IMR-90 (cell line): ENCODE measurements at regions not wholly inside any gene's neighbourhood (a gene's known extent, or its start where the extent isn't known, plus 50 kb on each side); places are given as distances from the start of the nearest gene placed in this dataset.

ENCODE experiments used
- ATAC-seq: fragments of 200-7000 bp; cut with Tn5 transposase; 2 replicates; pipeline ENCODE4 v1.9.1; 2020; ENCODE audit warnings: low read depth, mild to moderate bottlenecking, moderate library complexity
- BruUV-seq: library from RNA; stranded (reverse); fragments of 400-500 nt; replicated peaks from 2 replicates; lab custom pipeline; 2021; lab: Mats Ljungman, UMichigan
- CTCF ChIA-PET: fragments of 300-600 bp; formaldehyde crosslinking; extraction: SDS; loops from one replicate; lab custom pipeline; 2021; ENCODE audit warnings: antibody characterized with exemption; lab: Yijun Ruan, JAX
- POLR2A ChIA-PET: fragments of 300-600 bp; sonication (Branson Sonifier 250); formaldehyde crosslinking; loops from one replicate; lab custom pipeline; 2022; ENCODE audit warnings: antibody characterized with exemption; ENCODE audit not compliant: unreplicated experiment; lab: Charles Lee
- DNase-seq: peaks from one replicate; pipeline ENCODE4 v3.0.0; 2013
- H2AFZ ChIP-seq: replicated peaks from 2 replicates; pipeline ENCODE3; 2013; ENCODE audit warnings: low read length, mild to moderate bottlenecking; ENCODE audit not compliant: poor library complexity
- H2AK5ac ChIP-seq: 2 replicates; pipeline ENCODE4 v1.6.1; 2013; ENCODE audit warnings: low read depth, low read length, inconsistent platforms
- H2AK9ac ChIP-seq: replicated peaks from 2 replicates; pipeline ENCODE3; 2013; ENCODE audit warnings: mild to moderate bottlenecking, low read depth, low read length, moderate library complexity; ENCODE audit not compliant: poor library complexity
- H2BK120ac ChIP-seq: 2 replicates; pipeline ENCODE4 v1.6.1; 2013; ENCODE audit warnings: low read depth, low read length, inconsistent platforms
- H2BK15ac ChIP-seq: 3 replicates; pipeline ENCODE4 v1.6.1; 2013; ENCODE audit warnings: low read depth, low read length, inconsistent platforms
- H2BK20ac ChIP-seq: 2 replicates; pipeline ENCODE4 v1.6.1; 2013; ENCODE audit warnings: low read depth, mild to moderate bottlenecking, inconsistent platforms, low read length, moderate library complexity
- H2BK5ac ChIP-seq: 2 replicates; pipeline ENCODE4 v1.6.1; 2013; ENCODE audit warnings: mild to moderate bottlenecking, low read depth, low read length, inconsistent platforms; ENCODE audit not compliant: poor library complexity, severe bottlenecking
- H3K14ac ChIP-seq: replicated peaks from 2 replicates; pipeline ENCODE4 v1.6.1; 2013; ENCODE audit warnings: low read depth, low read length, inconsistent platforms
- H3K18ac ChIP-seq: 2 replicates; pipeline ENCODE4 v1.6.1; 2013; ENCODE audit warnings: low read depth, low read length, control low read depth
- H3K23ac ChIP-seq: 2 replicates; pipeline ENCODE4 v1.6.1; 2013; ENCODE audit warnings: low read depth, low read length, inconsistent platforms
- H3K27ac ChIP-seq: 2 replicates; pipeline ENCODE4 v1.5.1; 2013; ENCODE audit warnings: mild to moderate bottlenecking, control low read depth, low read length; ENCODE audit not compliant: insufficient read depth
- H3K27me3 ChIP-seq: 2 replicates; pipeline ENCODE4 v1.6.1; 2013; ENCODE audit warnings: low read length; ENCODE audit not compliant: control insufficient read depth, insufficient read depth
- H3K36me3 ChIP-seq: 2 replicates; pipeline ENCODE4 v1.6.1; 2013; ENCODE audit warnings: low read length, mixed read lengths; ENCODE audit not compliant: control insufficient read depth, insufficient read depth
- H3K4ac ChIP-seq: 2 replicates; pipeline ENCODE4 v1.6.1; 2013; ENCODE audit warnings: low read depth, low read length, inconsistent platforms
- H3K4me1 ChIP-seq: 2 replicates; pipeline ENCODE4 v1.6.1; 2013; ENCODE audit warnings: low read length, mixed read lengths; ENCODE audit not compliant: control insufficient read depth, insufficient read depth
- H3K4me2 ChIP-seq: 2 replicates; pipeline ENCODE4 v1.6.1; 2013; ENCODE audit warnings: low read depth, mild to moderate bottlenecking, control low read depth, low read length, moderate library complexity
- H3K4me3 ChIP-seq: 2 replicates; pipeline ENCODE4 v1.5.1; 2013; ENCODE audit warnings: low read depth, mild to moderate bottlenecking, control low read depth, low read length, moderate library complexity; ENCODE audit not compliant: insufficient read depth
- H3K56ac ChIP-seq: 2 replicates; pipeline ENCODE4 v1.6.1; 2013; ENCODE audit warnings: low read length, inconsistent platforms; ENCODE audit not compliant: insufficient read depth; ENCODE audit errors: extremely low read depth
- H3K79me1 ChIP-seq, 2 experiments: 2 replicates each; pipeline ENCODE4 v1.6.1; 2013; ENCODE audit warnings: low read length in 2 of 2, inconsistent platforms in 1 of 2, low read depth in 1 of 2
- H3K9ac ChIP-seq: 2 replicates; pipeline ENCODE4 v1.6.1; 2013; ENCODE audit warnings: low read depth, low read length, control low read depth
- H3K9me1 ChIP-seq: 2 replicates; pipeline ENCODE4 v1.6.1; 2013; ENCODE audit warnings: low read length, inconsistent platforms; ENCODE audit not compliant: insufficient read depth
- H3K9me3 ChIP-seq: 2 replicates; pipeline ENCODE4 v1.6.1; 2013; ENCODE audit warnings: low read length; ENCODE audit not compliant: control insufficient read depth, insufficient read depth
- H4K20me1 ChIP-seq: 2 replicates; pipeline ENCODE4 v1.6.1; 2013; ENCODE audit warnings: low read length, inconsistent platforms; ENCODE audit not compliant: insufficient read depth
- H4K5ac ChIP-seq: 2 replicates; pipeline ENCODE4 v1.6.1; 2013; ENCODE audit warnings: mild to moderate bottlenecking, low read depth, low read length, control low read depth
- H4K8ac ChIP-seq, 2 experiments: 2 replicates each; pipeline ENCODE4 v1.6.1; 2013; ENCODE audit warnings: low read depth in 2 of 2, low read length in 2 of 2, control low read depth in 1 of 2, inconsistent platforms in 1 of 2
- H4K91ac ChIP-seq: 2 replicates; pipeline ENCODE4 v1.6.1; 2013; ENCODE audit warnings: low read depth, low read length, inconsistent platforms; ENCODE audit not compliant: insufficient read depth
- CHD1 ChIP-seq: IDR thresholded peaks from 2 replicates; pipeline ENCODE4 v1.6.1; 2012; ENCODE audit warnings: low read depth, low read length, improper control_type of control experiment
- ELK1 ChIP-seq: fragments of 150-350 bp; IDR thresholded peaks from 2 replicates; pipeline ENCODE4 v1.6.1; 2016; ENCODE audit warnings: low read depth, mild to moderate bottlenecking, low read length, moderate library complexity, borderline replicate concordance
- FOS ChIP-seq: fragments of 150-350 bp; IDR thresholded peaks from 2 replicates; pipeline ENCODE4 v1.6.1; 2016; ENCODE audit warnings: low read depth, low read length
- MAFK ChIP-seq: IDR thresholded peaks from 2 replicates; pipeline ENCODE4 v1.6.1; 2012; ENCODE audit warnings: low read depth, low read length, improper control_type of control experiment
- MAZ ChIP-seq: IDR thresholded peaks from 2 replicates; pipeline ENCODE4 v1.6.1; 2012; ENCODE audit warnings: low read depth, mild to moderate bottlenecking, low read length, improper control_type of control experiment, moderate library complexity, borderline replicate concordance
- MXI1 ChIP-seq: IDR thresholded peaks from 2 replicates; pipeline ENCODE4 v1.6.1; 2012; ENCODE audit warnings: low read depth, mild to moderate bottlenecking, low read length, moderate library complexity, borderline replicate concordance
- NFE2L2 ChIP-seq: fragments of 150-350 bp; IDR thresholded peaks from 2 replicates; pipeline ENCODE4 v1.6.1; 2016; ENCODE audit warnings: low read depth, mild to moderate bottlenecking, low read length
- RCOR1 ChIP-seq: IDR thresholded peaks from 2 replicates; pipeline ENCODE4 v1.6.1; 2012; ENCODE audit warnings: mild to moderate bottlenecking, low read length, improper control_type of control experiment; ENCODE audit not compliant: insufficient replicate concordance
- RFX5 ChIP-seq: IDR thresholded peaks from 2 replicates; pipeline ENCODE4 v1.8.0; 2012; ENCODE audit warnings: low read depth, mild to moderate bottlenecking, low read length, moderate library complexity
- SMC3 ChIP-seq: fragments of 150-350 bp; IDR thresholded peaks from 2 replicates; pipeline ENCODE4 v1.6.1; 2016; ENCODE audit warnings: low read depth, mild to moderate bottlenecking, antibody characterized with exemption, low read length, moderate library complexity
- WGBS, 2 experiments: methylation state at CpG; one replicate each; pipeline versions ENCODE4 v1.1.5 to v1.1.7; 2013; ENCODE audit warnings: missing lambda C conversion rate in 2 of 2; ENCODE audit not compliant: insufficient read length in 1 of 2; ENCODE audit errors: extremely low coverage in 2 of 2; 5-methylcytosine and 5-hydroxymethylcytosine counted together
- dilution Hi-C: fragments of 300-500 bp; cut with HindIII; formaldehyde crosslinking; loops from one replicate; pipeline ENCODE4 v1.14.3; 2018; ENCODE audit warnings: low sequenced_read_pairs; ENCODE audit not compliant: unreplicated experiment
- in situ Hi-C: fragments of 300-500 bp; cut with MboI; formaldehyde crosslinking; loops from 3 replicates; pipeline ENCODE4 v1.14.3; 2019; ENCODE audit warnings: low sequenced_read_pairs, inconsistent platforms, mixed read lengths
- intact Hi-C: fragments of 100-400 bp; cut with micrococcal nuclease; formaldehyde crosslinking; loops from 2 replicates; pipeline ENCODE4 v1.10.0; 2022
- TF ChIP-seq, protein P1 (sequence below): conservative IDR thresholded peaks from 2 replicates; pipeline ENCODE4 v1.5.1; 2012; ENCODE audit warnings: mild to moderate bottlenecking, low read depth, low read length, improper control_type of control experiment
- TF ChIP-seq, protein P2 (sequence below): fragments of 150-350 bp; IDR thresholded peaks from 2 replicates; pipeline ENCODE4 v1.6.1; 2017; ENCODE audit warnings: mild to moderate bottlenecking, antibody characterized with exemption, low read length, low read depth

DNA sequence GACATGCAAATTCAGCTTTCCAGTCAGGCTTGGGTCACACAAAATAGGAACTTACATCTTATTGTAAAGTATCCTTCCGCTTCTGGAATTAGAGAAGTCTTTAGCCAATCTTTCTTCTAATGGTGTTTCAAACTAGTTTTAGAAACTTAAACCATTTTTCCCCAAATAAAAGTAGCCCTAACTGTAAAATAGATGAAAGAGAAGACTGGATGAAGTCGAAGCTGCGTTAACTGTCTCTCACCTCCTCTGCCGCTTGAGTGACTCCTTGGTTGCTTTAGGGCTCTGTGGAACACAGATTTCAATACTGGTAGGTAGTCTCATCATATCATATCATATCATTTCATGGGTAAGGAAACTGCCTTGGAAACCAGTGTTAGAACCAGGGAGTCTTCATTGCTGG, 498.4 kb downstream of the XIRP2 start:
- Histone ChIP-seq H2BK120ac (no peak overlapping the region), H2BK20ac (no peak overlapping the region), H3K36me3 (no peaks in the 10 kb centered on the region), H3K56ac (no peak overlapping the region), H3K18ac (no peak overlapping the region), H3K9me1 (no peaks in the 10 kb centered on the region), H3K27ac (no peak overlapping the region), H3K23ac (no peak overlapping the region), H2AK9ac (no peak overlapping the region), H2BK15ac (no peak overlapping the region), H3K4ac (no peak overlapping the region), H4K8ac (no peak overlapping the region), H4K5ac (no peak overlapping the region), H3K27me3 (no peaks in the 10 kb centered on the region), H3K9me3 (no peaks in the 10 kb centered on the region; the same call in 1 of the 2 replicates), H2AFZ (no peak overlapping the region), H4K20me1 (no peaks in the 10 kb centered on the region), H3K14ac (no peak overlapping the region), H2AK5ac (no peak overlapping the region), H4K91ac (no peak overlapping the region), H2BK5ac (no peak overlapping the region), H3K4me2 (no peak overlapping the region), H3K9ac (no peak overlapping the region), H3K79me1 (no peaks in the 10 kb centered on the region), H3K4me3 (no peak overlapping the region), H3K4me1 (no peaks in the 10 kb centered on the region)
- no TSS peak for BruUV-seq
- WGBS, 2 experiments, result no CpG with 5 or more reads among the region's 4 CpGs
- ChIA-PET CTCF (no interaction called here), POLR2A (no interaction called here)
- ATAC-seq (no peak), DNase-seq (no peak)
- TF ChIP-seq RCOR1 (no peak), NFE2L2 (no peak), MXI1 (no peak), RFX5 (no peak), FOS (no peak), ELK1 (no peak), MAZ (no peak), CHD1 (no peak), MAFK (no peak), SMC3 (no peak)
- TF ChIP-seq, protein P1, sequence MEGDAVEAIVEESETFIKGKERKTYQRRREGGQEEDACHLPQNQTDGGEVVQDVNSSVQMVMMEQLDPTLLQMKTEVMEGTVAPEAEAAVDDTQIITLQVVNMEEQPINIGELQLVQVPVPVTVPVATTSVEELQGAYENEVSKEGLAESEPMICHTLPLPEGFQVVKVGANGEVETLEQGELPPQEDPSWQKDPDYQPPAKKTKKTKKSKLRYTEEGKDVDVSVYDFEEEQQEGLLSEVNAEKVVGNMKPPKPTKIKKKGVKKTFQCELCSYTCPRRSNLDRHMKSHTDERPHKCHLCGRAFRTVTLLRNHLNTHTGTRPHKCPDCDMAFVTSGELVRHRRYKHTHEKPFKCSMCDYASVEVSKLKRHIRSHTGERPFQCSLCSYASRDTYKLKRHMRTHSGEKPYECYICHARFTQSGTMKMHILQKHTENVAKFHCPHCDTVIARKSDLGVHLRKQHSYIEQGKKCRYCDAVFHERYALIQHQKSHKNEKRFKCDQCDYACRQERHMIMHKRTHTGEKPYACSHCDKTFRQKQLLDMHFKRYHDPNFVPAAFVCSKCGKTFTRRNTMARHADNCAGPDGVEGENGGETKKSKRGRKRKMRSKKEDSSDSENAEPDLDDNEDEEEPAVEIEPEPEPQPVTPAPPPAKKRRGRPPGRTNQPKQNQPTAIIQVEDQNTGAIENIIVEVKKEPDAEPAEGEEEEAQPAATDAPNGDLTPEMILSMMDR, result no peak
- TF ChIP-seq, protein P2, sequence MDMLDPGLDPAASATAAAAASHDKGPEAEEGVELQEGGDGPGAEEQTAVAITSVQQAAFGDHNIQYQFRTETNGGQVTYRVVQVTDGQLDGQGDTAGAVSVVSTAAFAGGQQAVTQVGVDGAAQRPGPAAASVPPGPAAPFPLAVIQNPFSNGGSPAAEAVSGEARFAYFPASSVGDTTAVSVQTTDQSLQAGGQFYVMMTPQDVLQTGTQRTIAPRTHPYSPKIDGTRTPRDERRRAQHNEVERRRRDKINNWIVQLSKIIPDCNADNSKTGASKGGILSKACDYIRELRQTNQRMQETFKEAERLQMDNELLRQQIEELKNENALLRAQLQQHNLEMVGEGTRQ, result no peak
- in situ Hi-C loops (no loop called here), intact Hi-C loops (no loop called here), dilution Hi-C loops (no loop called here)
